ENCODE measurements at regions not wholly inside any gene's neighbourhood (a gene's known extent, or its start where the extent isn't known, plus 50 kb on each side); places are given as distances from the start of the nearest gene placed in this dataset.

- no peak overlapping the region for H3K9ac ChIP-seq (ENCODE audit: insufficient read depth, low read length)
- TF ChIP-seq CTCF (conservative IDR thresholded peaks at IDR 0.05 in 1 of 2, IDR thresholded peaks at IDR 0.05 in 1 of 2; ENCODE audit: low read depth in 1 of 2, low read length in 2 of 2), result no peak
- no peak for TF ChIP-seq EZH2 (IDR thresholded peaks at IDR 0.05; ENCODE audit: low read length, missing control alignments)
- no peaks in the 10 kb centered on the region for H3K79me2 ChIP-seq (ENCODE audit: control insufficient read depth, insufficient read depth, low read length)
- no peak overlapping the region for H3K27ac ChIP-seq (ENCODE audit: insufficient read depth, low read length)
- no peak overlapping the region for H2AFZ ChIP-seq (ENCODE audit: low read length)
- H3K9me3 ChIP-seq (ENCODE audit: control insufficient read depth, insufficient read depth, low read depth, low read length), result no peaks in the 10 kb centered on the region
- no peaks in the 10 kb centered on the region for H4K20me1 ChIP-seq (ENCODE audit: control insufficient read depth, extremely low read depth, insufficient read depth, low read length)
- H3K4me3 ChIP-seq (replicated peaks in 1 of 4; ENCODE audit: control extremely low read depth in 1 of 4, insufficient read depth in 1 of 4, low read depth in 3 of 4, low read length in 4 of 4), result no peak overlapping the region
- H3K4me1 ChIP-seq (ENCODE audit: control insufficient read depth, extremely low read depth, insufficient read depth, low read length), result no peaks in the 10 kb centered on the region
- no peak for DNase-seq (ENCODE audit: low read depth in 2 of 2)
- H3K4me2 ChIP-seq (ENCODE audit: extremely low read depth, insufficient read depth, low read length), result no peak overlapping the region
- H3K36me3 ChIP-seq (ENCODE audit: control insufficient read depth, insufficient read depth, low read length), result no peaks in the 10 kb centered on the region
- H3K27me3 ChIP-seq (ENCODE audit: control insufficient read depth, insufficient read depth, low read length), result no peaks in the 10 kb centered on the region
These were observed 216.1 kb downstream of the SKIDA1 start for GRCh38 chr10:21309427-21309826.

- Histone ChIP-seq H3K9me3 (ENCODE audit: control insufficient read depth, insufficient read depth, low read depth, low read length) (no peaks in the 10 kb centered on the region), H3K79me2 (ENCODE audit: control insufficient read depth, insufficient read depth, low read length) (no peaks in the 10 kb centered on the region), H3K27ac (ENCODE audit: insufficient read depth, low read length) (no peak overlapping the region), H3K9ac (ENCODE audit: insufficient read depth, low read length) (no peak overlapping the region), H3K27me3 (ENCODE audit: control insufficient read depth, insufficient read depth, low read length) (no peaks in the 10 kb centered on the region), H3K4me1 (ENCODE audit: control insufficient read depth, extremely low read depth, insufficient read depth, low read length) (no peaks in the 10 kb centered on the region), H4K20me1 (ENCODE audit: control insufficient read depth, extremely low read depth, insufficient read depth, low read length) (no peaks in the 10 kb centered on the region), H3K36me3 (ENCODE audit: control insufficient read depth, insufficient read depth, low read length) (no peaks in the 10 kb centered on the region), H2AFZ (ENCODE audit: low read length) (no peak overlapping the region), H3K4me3 (replicated peaks in 1 of 4; ENCODE audit: control extremely low read depth in 1 of 4, insufficient read depth in 1 of 4, low read depth in 3 of 4, low read length in 4 of 4) (no peak overlapping the region), H3K4me2 (ENCODE audit: extremely low read depth, insufficient read depth, low read length) (no peak overlapping the region)
- TF ChIP-seq CTCF (conservative IDR thresholded peaks at IDR 0.05 in 1 of 2, IDR thresholded peaks at IDR 0.05 in 1 of 2; ENCODE audit: low read depth in 1 of 2, low read length in 2 of 2), result no peak
- TF ChIP-seq EZH2 (IDR thresholded peaks at IDR 0.05; ENCODE audit: low read length, missing control alignments), result no peak
- no peak for DNase-seq (ENCODE audit: low read depth in 2 of 2)
These were observed 216.5 kb downstream of the SKIDA1 start for GRCh38 chr10:21308946-21309345.

- Histone ChIP-seq H3K9ac (ENCODE audit: insufficient read depth, low read length) (no peak overlapping the region), H3K4me1 (ENCODE audit: control insufficient read depth, extremely low read depth, insufficient read depth, low read length) (no peaks in the 10 kb centered on the region), H2AFZ (ENCODE audit: low read length) (no peak overlapping the region), H4K20me1 (ENCODE audit: control insufficient read depth, extremely low read depth, insufficient read depth, low read length) (no peaks in the 10 kb centered on the region), H3K36me3 (ENCODE audit: control insufficient read depth, insufficient read depth, low read length) (no peaks in the 10 kb centered on the region), H3K27me3 (ENCODE audit: control insufficient read depth, insufficient read depth, low read length) (no peaks in the 10 kb centered on the region), H3K27ac (ENCODE audit: insufficient read depth, low read length) (no peak overlapping the region), H3K4me2 (ENCODE audit: extremely low read depth, insufficient read depth, low read length) (no peak overlapping the region), H3K4me3 (replicated peaks in 1 of 4; ENCODE audit: control extremely low read depth in 1 of 4, insufficient read depth in 1 of 4, low read depth in 3 of 4, low read length in 4 of 4) (no peak overlapping the region), H3K9me3 (ENCODE audit: control insufficient read depth, insufficient read depth, low read depth, low read length) (no peaks in the 10 kb centered on the region), H3K79me2 (ENCODE audit: control insufficient read depth, insufficient read depth, low read length) (no peaks in the 10 kb centered on the region)
- no peak for TF ChIP-seq EZH2 (IDR thresholded peaks at IDR 0.05; ENCODE audit: low read length, missing control alignments)
- TF ChIP-seq CTCF (conservative IDR thresholded peaks at IDR 0.05 in 1 of 2, IDR thresholded peaks at IDR 0.05 in 1 of 2; ENCODE audit: low read depth in 1 of 2, low read length in 2 of 2), result no peak
- DNase-seq (ENCODE audit: low read depth in 2 of 2), result no peak
These were observed 217.5 kb downstream of the SKIDA1 start for GRCh38 chr10:21308018-21308417.
